ENCODE measurements at regions not wholly inside any gene's neighbourhood (a gene's known extent, or its start where the extent isn't known, plus 50 kb on each side); places are given as distances from the start of the nearest gene placed in this dataset.
A peak's percentile ranks its signal among the peaks of the same experiment; 100 is the strongest.

- peak; percentile 61 for DNase-seq (ENCODE audit: extremely low read depth, low read depth)
Observed at GRCh38 chr11:23359297-23359696, 499.0 kb upstream of the CCDC179 start.

GRCh38 chr11:23364076-23364475, 503.8 kb upstream of the CCDC179 start:
- H3K4me3 ChIP-seq (replicated peaks; ENCODE audit: low read depth, low read length) = no peak overlapping the region
- no peak for DNase-seq (ENCODE audit: extremely low read depth, low read depth)
- TF ChIP-seq CTCF (IDR thresholded peaks at IDR 0.05; ENCODE audit: low read depth, low read length, missing control alignments) = no peak

More at GRCh38 chr11:23359297-23359696, 499.0 kb upstream of the CCDC179 start:
- no peak for TF ChIP-seq CTCF (IDR thresholded peaks at IDR 0.05; ENCODE audit: low read depth, low read length, missing control alignments)
- H3K4me3 ChIP-seq (replicated peaks; ENCODE audit: low read depth, low read length) = no peak overlapping the region

- no peak for DNase-seq (ENCODE audit: extremely low read depth, low read depth)
- no peak for TF ChIP-seq CTCF (IDR thresholded peaks at IDR 0.05; ENCODE audit: low read depth, low read length, missing control alignments)
- H3K4me3 ChIP-seq (replicated peaks; ENCODE audit: low read depth, low read length) = no peak overlapping the region
Observed at GRCh38 chr11:23370580-23371275, 510.5 kb upstream of the CCDC179 start.

GRCh38 chr11:23377909-23378308, 517.6 kb upstream of the CCDC179 start:
- no peak for DNase-seq (ENCODE audit: extremely low read depth, low read depth)
- H3K4me3 ChIP-seq (replicated peaks; ENCODE audit: low read depth, low read length) = no peak overlapping the region
- TF ChIP-seq CTCF (IDR thresholded peaks at IDR 0.05; ENCODE audit: low read depth, low read length, missing control alignments) = no peak

GRCh38 chr11:23391031-23391430, 530.8 kb upstream of the CCDC179 start:
- DNase-seq (ENCODE audit: extremely low read depth, low read depth) = no peak
- no peak overlapping the region for H3K4me3 ChIP-seq (replicated peaks; ENCODE audit: low read depth, low read length)
- TF ChIP-seq CTCF (IDR thresholded peaks at IDR 0.05; ENCODE audit: low read depth, low read length, missing control alignments) = no peak

GRCh38 chr11:23398052-23398451, 537.8 kb upstream of the CCDC179 start:
- DNase-seq (ENCODE audit: extremely low read depth, low read depth) = no peak
- no peak overlapping the region for H3K4me3 ChIP-seq (replicated peaks; ENCODE audit: low read depth, low read length)
- TF ChIP-seq CTCF (IDR thresholded peaks at IDR 0.05; ENCODE audit: low read depth, low read length, missing control alignments) = no peak

- DNase-seq (ENCODE audit: extremely low read depth, low read depth) = no peak
- no peak for TF ChIP-seq CTCF (IDR thresholded peaks at IDR 0.05; ENCODE audit: low read depth, low read length, missing control alignments)
- H3K4me3 ChIP-seq (replicated peaks; ENCODE audit: low read depth, low read length) = no peak overlapping the region
Observed at GRCh38 chr11:23399995-23400394, 539.7 kb upstream of the CCDC179 start.

All from HFF-Myc (cell line).